ENCODE measurements at regions not wholly inside any gene's neighbourhood (a gene's known extent, or its start where the extent isn't known, plus 50 kb on each side); places are given as distances from the start of the nearest gene placed in this dataset.
"Not testable (repeated sequence)": the region's sequence is repeated elsewhere in the genome, so short reads cannot be mapped to it uniquely, and the experiment has no call there.

GRCh38 chr3:14000556-14000955, 120.7 kb upstream of the WNT7A start:
- H3K4me1 ChIP-seq (ENCODE audit: control insufficient read depth in 1 of 2, extremely low read depth in 1 of 2, insufficient read depth in 2 of 2, low read length in 2 of 2): no peaks in the 10 kb centered on the region
- no peak overlapping the region for H3K27ac Mint-ChIP-seq
- WGBS (ENCODE audit: insufficient coverage): no CpG with 5 or more reads among the region's 2 CpGs
- H3K9me3 Mint-ChIP-seq: peaks cover 0 to 5% (median 5%) of the 10 kb centered on the region in 3 donors
- DNase-seq (no peak), ATAC-seq (replicated peaks in 1 of 4) (no peak)
- H3K27me3 ChIP-seq (replicated peaks in 1 of 2; ENCODE audit: control insufficient read depth in 2 of 2, extremely low read depth in 1 of 2, insufficient read depth in 2 of 2, low read length in 1 of 2): peaks cover 0 to 21% of the 10 kb centered on the region in 2 experiments
- no peaks in the 10 kb centered on the region for H3K36me3 ChIP-seq (ENCODE audit: control insufficient read depth in 2 of 2, extremely low read depth in 1 of 2, insufficient read depth in 1 of 2, low read length in 1 of 2)
- H3K4me3 ChIP-seq (ENCODE audit: control insufficient read depth in 1 of 2, extremely low read depth in 1 of 2, low read length in 1 of 2): no peak overlapping the region
- POLR2A ChIA-PET: no interaction called here
- CTCF ChIA-PET: no interaction called here
- peaks cover 27 to 36% of the 10 kb centered on the region in 2 donors for H3K27me3 Mint-ChIP-seq
- H3K36me3 Mint-ChIP-seq: no peaks in the 10 kb centered on the region
- no peaks in the 10 kb centered on the region for H3K9me3 ChIP-seq
- no peak overlapping the region for H3K27ac ChIP-seq (ENCODE audit: low read length)
- no peak overlapping the region for H3K4me3 Mint-ChIP-seq
- no peaks in the 10 kb centered on the region for H3K4me1 Mint-ChIP-seq

DNA sequence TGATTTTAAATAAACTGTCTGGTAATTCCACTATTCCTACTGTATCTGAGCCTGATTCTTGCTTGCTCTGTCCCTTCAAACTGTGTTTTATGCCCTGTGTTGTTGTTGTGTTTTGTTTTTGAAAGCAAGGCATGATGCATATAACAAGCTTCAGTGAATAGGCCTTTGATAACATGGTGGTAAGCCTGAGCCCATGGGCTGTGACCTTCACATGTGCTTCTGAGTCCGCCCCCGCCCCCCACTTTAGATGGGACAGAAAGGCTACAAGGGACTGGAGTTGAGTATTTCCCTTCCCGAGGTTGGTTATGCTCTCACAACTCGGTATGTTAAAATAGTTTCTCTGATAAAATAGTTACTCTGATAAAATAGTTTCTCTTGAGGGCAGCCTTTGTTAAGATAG, 119.0 kb upstream of the WNT7A start:
- no peaks in the 10 kb centered on the region for H3K4me1 Mint-ChIP-seq
- no peak for DNase-seq
- no peak overlapping the region for H3K4me3 Mint-ChIP-seq
- H3K27me3 ChIP-seq (replicated peaks in 1 of 2; ENCODE audit: control insufficient read depth in 2 of 2, extremely low read depth in 1 of 2, insufficient read depth in 2 of 2, low read length in 1 of 2): peaks cover 0 to 12% of the 10 kb centered on the region in 2 experiments
- no peak overlapping the region for H3K27ac Mint-ChIP-seq
- H3K4me3 ChIP-seq (ENCODE audit: control insufficient read depth in 1 of 2, extremely low read depth in 1 of 2, low read length in 1 of 2): no peak overlapping the region
- H3K27me3 Mint-ChIP-seq: peaks cover 25 to 35% of the 10 kb centered on the region in 2 donors
- 75% methylated on average over 2 of the region's 4 CpGs for WGBS (ENCODE audit: insufficient coverage)
- H3K27ac ChIP-seq (ENCODE audit: low read length): no peak overlapping the region
- ChIA-PET CTCF (no interaction called here), POLR2A (no interaction called here)
- H3K36me3 Mint-ChIP-seq: no peaks in the 10 kb centered on the region
- H3K36me3 ChIP-seq (ENCODE audit: control insufficient read depth in 2 of 2, extremely low read depth in 1 of 2, insufficient read depth in 1 of 2, low read length in 1 of 2): no peaks in the 10 kb centered on the region
- no peaks in the 10 kb centered on the region for H3K9me3 ChIP-seq
- no peak for ATAC-seq (replicated peaks in 1 of 4)
- H3K4me1 ChIP-seq (ENCODE audit: control insufficient read depth in 1 of 2, extremely low read depth in 1 of 2, insufficient read depth in 2 of 2, low read length in 2 of 2): no peaks in the 10 kb centered on the region
- H3K9me3 Mint-ChIP-seq: peaks cover 4 to 9% (median 8%) of the 10 kb centered on the region in 3 donors

- H3K36me3 Mint-ChIP-seq; H3K27ac ChIP-seq (ENCODE audit: low read length); H3K36me3 ChIP-seq (ENCODE audit: control insufficient read depth in 2 of 2, extremely low read depth in 1 of 2, insufficient read depth in 1 of 2, low read length in 1 of 2); H3K27ac Mint-ChIP-seq; H3K9me3 ChIP-seq; ATAC-seq (replicated peaks in 1 of 4); DNase-seq; H3K4me3 Mint-ChIP-seq; H3K4me1 ChIP-seq (ENCODE audit: control insufficient read depth in 1 of 2, extremely low read depth in 1 of 2, insufficient read depth in 2 of 2, low read length in 2 of 2); H3K4me1 Mint-ChIP-seq; H3K4me3 ChIP-seq (ENCODE audit: control insufficient read depth in 1 of 2, extremely low read depth in 1 of 2, low read length in 1 of 2); CTCF ChIA-PET: not testable (repeated sequence)
- peaks cover 24 to 37% of the 10 kb centered on the region in 2 donors for H3K27me3 Mint-ChIP-seq
- WGBS (ENCODE audit: insufficient coverage): 96% methylated on average over 6 of the region's 12 CpGs
- H3K27me3 ChIP-seq (replicated peaks in 1 of 2; ENCODE audit: control insufficient read depth in 2 of 2, extremely low read depth in 1 of 2, insufficient read depth in 2 of 2, low read length in 1 of 2): peaks cover 0 to 12% of the 10 kb centered on the region in 2 experiments
- POLR2A ChIA-PET: interaction anchor here in 1 of 2 donors (0.7 kb wide), 1 partner anchor 118 kb away, joined by 3 read pairs; no protein-coding TSS in a partner anchor
- H3K9me3 Mint-ChIP-seq: peaks cover 11 to 15% (median 12%) of the 10 kb centered on the region in 3 donors
These were observed 115.3 kb upstream of the WNT7A start for GRCh38 chr3:13995216-13995615.

DNA sequence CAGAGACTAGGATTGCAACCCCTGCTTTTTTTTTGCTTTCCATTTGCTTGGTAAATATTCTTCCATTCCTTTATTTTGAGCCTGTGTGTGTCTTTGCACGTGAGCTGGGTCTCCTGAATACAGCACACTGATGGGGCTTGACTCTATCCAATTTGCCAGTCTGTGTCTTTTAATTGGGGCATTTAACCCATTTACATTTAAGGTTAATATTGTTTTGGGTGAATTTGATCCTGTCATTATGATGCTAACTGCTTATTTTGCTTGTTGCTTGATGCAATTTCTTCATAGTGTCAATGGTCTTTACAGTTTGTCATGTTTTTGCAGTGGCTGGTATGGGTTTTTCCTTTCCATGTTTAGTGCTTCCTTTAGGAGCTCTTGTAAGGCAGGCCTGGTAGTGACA, 109.1 kb upstream of the WNT7A start:
- WGBS (ENCODE audit: insufficient coverage): no CpG with 5 or more reads among the region's 1 CpG
- H3K4me1 Mint-ChIP-seq; H3K36me3 Mint-ChIP-seq; DNase-seq; ATAC-seq (replicated peaks in 1 of 4); H3K36me3 ChIP-seq (ENCODE audit: control insufficient read depth in 2 of 2, extremely low read depth in 1 of 2, insufficient read depth in 1 of 2, low read length in 1 of 2); H3K27me3 ChIP-seq (replicated peaks in 1 of 2; ENCODE audit: control insufficient read depth in 2 of 2, extremely low read depth in 1 of 2, insufficient read depth in 2 of 2, low read length in 1 of 2); H3K9me3 ChIP-seq; H3K4me1 ChIP-seq (ENCODE audit: control insufficient read depth in 1 of 2, extremely low read depth in 1 of 2, insufficient read depth in 2 of 2, low read length in 2 of 2); H3K4me3 Mint-ChIP-seq; POLR2A ChIA-PET; H3K27ac ChIP-seq (ENCODE audit: low read length); CTCF ChIA-PET; H3K4me3 ChIP-seq (ENCODE audit: control insufficient read depth in 1 of 2, extremely low read depth in 1 of 2, low read length in 1 of 2); H3K27ac Mint-ChIP-seq: not testable (repeated sequence)
- Mint-ChIP-seq H3K9me3 (peaks cover 11 to 35% (median 32%) of the 10 kb centered on the region in 3 donors), H3K27me3 (peaks cover 11 to 30% of the 10 kb centered on the region in 2 donors)

- Histone ChIP-seq H3K9me3 (peaks cover 2% of the 10 kb centered on the region), H3K4me3 (ENCODE audit: control insufficient read depth in 1 of 2, extremely low read depth in 1 of 2, low read length in 1 of 2) (no peak overlapping the region), H3K27ac (ENCODE audit: low read length) (no peak overlapping the region), H3K36me3 (ENCODE audit: control insufficient read depth in 2 of 2, extremely low read depth in 1 of 2, insufficient read depth in 1 of 2, low read length in 1 of 2) (no peaks in the 10 kb centered on the region), H3K27me3 (replicated peaks in 1 of 2; ENCODE audit: control insufficient read depth in 2 of 2, extremely low read depth in 1 of 2, insufficient read depth in 2 of 2, low read length in 1 of 2) (peaks cover 0 to 2% of the 10 kb centered on the region in 2 experiments), H3K4me1 (ENCODE audit: control insufficient read depth in 1 of 2, extremely low read depth in 1 of 2, insufficient read depth in 2 of 2, low read length in 2 of 2) (no peaks in the 10 kb centered on the region)
- DNase-seq: no peak
- Mint-ChIP-seq H3K27ac (no peak overlapping the region), H3K27me3 (peaks cover 0 to 14% of the 10 kb centered on the region in 2 donors), H3K4me1 (no peaks in the 10 kb centered on the region), H3K9me3 (peaks cover 22 to 34% (median 28%) of the 10 kb centered on the region in 3 donors), H3K36me3 (no peaks in the 10 kb centered on the region), H3K4me3 (no peak overlapping the region)
- CTCF ChIA-PET: no interaction called here
- POLR2A ChIA-PET: no interaction called here
- no peak for ATAC-seq (replicated peaks in 1 of 4)
These were observed 96.6 kb upstream of the WNT7A start for GRCh38 chr3:13976469-13976868.

GRCh38 chr3:13975686-13976085, 95.8 kb upstream of the WNT7A start:
- WGBS (ENCODE audit: insufficient coverage): no CpG with 5 or more reads among the region's 2 CpGs
- peaks cover 22 to 42% (median 33%) of the 10 kb centered on the region in 3 donors for H3K9me3 Mint-ChIP-seq
- POLR2A ChIA-PET: no interaction called here

More at GRCh38 chr3:13975686-13976085, 95.8 kb upstream of the WNT7A start:
- no peaks in the 10 kb centered on the region for H3K36me3 ChIP-seq (ENCODE audit: control insufficient read depth in 2 of 2, extremely low read depth in 1 of 2, insufficient read depth in 1 of 2, low read length in 1 of 2)
- H3K4me1 Mint-ChIP-seq: no peaks in the 10 kb centered on the region
- no peaks in the 10 kb centered on the region for H3K27me3 ChIP-seq (replicated peaks in 1 of 2; ENCODE audit: control insufficient read depth in 2 of 2, extremely low read depth in 1 of 2, insufficient read depth in 2 of 2, low read length in 1 of 2)
- H3K36me3 Mint-ChIP-seq: no peaks in the 10 kb centered on the region
- no peak for ATAC-seq (replicated peaks in 1 of 4)
- DNase-seq: no peak
- H3K9me3 ChIP-seq: peaks cover 2% of the 10 kb centered on the region
- CTCF ChIA-PET: no interaction called here
- no peak overlapping the region for H3K4me3 Mint-ChIP-seq
- no peak overlapping the region for H3K27ac ChIP-seq (ENCODE audit: low read length)
- no peak overlapping the region for H3K27ac Mint-ChIP-seq
- H3K4me3 ChIP-seq (ENCODE audit: control insufficient read depth in 1 of 2, extremely low read depth in 1 of 2, low read length in 1 of 2): no peak overlapping the region
- H3K4me1 ChIP-seq (ENCODE audit: control insufficient read depth in 1 of 2, extremely low read depth in 1 of 2, insufficient read depth in 2 of 2, low read length in 2 of 2): no peaks in the 10 kb centered on the region
- H3K27me3 Mint-ChIP-seq: peaks cover 1 to 14% of the 10 kb centered on the region in 2 donors

Measured in T-cell (primary cell).